ENCODE measurements at regions not wholly inside any gene's neighbourhood (a gene's known extent, or its start where the extent isn't known, plus 50 kb on each side); places are given as distances from the start of the nearest gene placed in this dataset.

DNA sequence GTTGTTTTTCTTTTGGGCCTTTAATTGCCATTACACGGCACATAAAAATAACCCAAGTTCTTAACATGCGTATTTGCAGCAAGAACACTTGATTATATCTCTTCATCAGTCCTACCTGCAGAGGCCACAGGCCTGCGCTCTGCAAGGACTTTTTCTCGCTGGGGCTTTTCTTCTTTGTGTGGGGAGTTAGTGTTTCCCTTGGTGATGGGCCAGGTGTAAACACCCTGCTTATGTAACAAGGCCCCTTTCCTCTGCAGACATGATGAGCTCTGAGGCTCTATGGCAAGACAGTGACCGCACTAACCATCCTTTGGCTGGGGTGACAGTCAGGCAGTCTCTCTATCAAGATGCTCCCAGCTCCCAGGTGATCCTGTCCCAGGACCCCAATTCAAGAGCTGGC, 97.8 kb upstream of the PCSK2 start:
- no peaks in the 10 kb centered on the region for H3K36me3 ChIP-seq (ENCODE audit: insufficient read depth, insufficient read length, low read length)
- H3K27me3 ChIP-seq (ENCODE audit: insufficient read depth, insufficient read length) = no peaks in the 10 kb centered on the region
- no peak overlapping the region for H3K9ac ChIP-seq (ENCODE audit: insufficient read length, low read depth)
- no peaks in the 10 kb centered on the region for H3K9me3 ChIP-seq (ENCODE audit: insufficient read depth, low read length)
- H3K4me3 ChIP-seq (ENCODE audit: insufficient read length, low read depth) = no peak overlapping the region
- DNase-seq (ENCODE audit: low read depth, low spot score) = no peak
- TF ChIP-seq ZNF274 (IDR thresholded peaks at IDR 0.05; ENCODE audit: low read depth, low read length) (no peak), SUZ12 (IDR thresholded peaks at IDR 0.05; ENCODE audit: extremely low read depth, insufficient read depth, insufficient read length) (no peak), YY1 (IDR thresholded peaks at IDR 0.05; ENCODE audit: insufficient read depth, insufficient read length) (no peak)
- no peaks in the 10 kb centered on the region for H3K4me1 ChIP-seq (ENCODE audit: insufficient read depth, insufficient read length)

DNA sequence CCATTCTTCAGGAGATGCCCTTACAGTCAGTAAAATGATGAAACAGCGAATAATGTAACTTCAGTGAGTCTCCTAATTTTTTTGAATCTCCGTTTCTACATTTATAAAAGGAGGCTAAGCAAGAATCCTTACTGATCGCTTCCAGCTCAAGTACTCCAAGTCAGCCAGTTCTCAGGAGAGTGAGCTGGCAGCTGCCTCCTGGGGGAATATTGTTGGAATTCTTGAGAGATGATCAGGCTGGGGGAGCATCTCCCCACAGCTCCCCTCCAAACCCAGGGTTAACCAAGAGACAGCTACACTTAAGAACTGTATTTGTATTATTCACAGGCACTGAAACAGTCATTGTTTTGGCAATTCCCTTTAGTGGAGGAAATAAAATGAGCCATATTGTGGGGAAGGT, 89.1 kb upstream of the PCSK2 start:
- H3K36me3 ChIP-seq (ENCODE audit: insufficient read depth, insufficient read length, low read length) = no peaks in the 10 kb centered on the region
- TF ChIP-seq YY1 (IDR thresholded peaks at IDR 0.05; ENCODE audit: insufficient read depth, insufficient read length) (no peak), SUZ12 (IDR thresholded peaks at IDR 0.05; ENCODE audit: extremely low read depth, insufficient read depth, insufficient read length) (no peak), ZNF274 (IDR thresholded peaks at IDR 0.05; ENCODE audit: low read depth, low read length) (no peak)
- H3K9me3 ChIP-seq (ENCODE audit: insufficient read depth, low read length) = no peaks in the 10 kb centered on the region
- H3K4me3 ChIP-seq (ENCODE audit: insufficient read length, low read depth) = no peak overlapping the region
- H3K9ac ChIP-seq (ENCODE audit: insufficient read length, low read depth) = no peak overlapping the region
- DNase-seq (ENCODE audit: low read depth, low spot score) = no peak
- H3K27me3 ChIP-seq (ENCODE audit: insufficient read depth, insufficient read length) = no peaks in the 10 kb centered on the region
- H3K4me1 ChIP-seq (ENCODE audit: insufficient read depth, insufficient read length) = no peaks in the 10 kb centered on the region

DNA sequence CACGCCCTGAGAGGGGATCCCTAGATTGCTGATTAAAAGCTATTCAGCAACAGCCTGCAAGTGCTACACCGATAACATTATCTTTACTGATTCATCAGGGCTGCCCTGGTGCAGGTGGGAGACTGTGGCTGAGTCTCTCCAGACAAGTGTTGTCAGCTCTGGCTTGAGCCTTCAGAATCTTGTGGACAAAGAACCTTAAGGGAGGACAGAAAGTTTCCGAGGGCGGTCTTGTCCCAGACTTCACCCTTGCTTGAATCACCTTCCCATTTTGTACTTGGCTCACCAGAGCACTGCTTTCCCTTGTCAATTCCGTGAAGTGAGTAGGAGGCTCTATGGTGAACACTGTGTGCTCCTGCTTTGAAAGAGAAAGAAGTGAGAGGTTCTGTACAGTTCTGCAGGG, 88.6 kb upstream of the PCSK2 start:
- H3K36me3 ChIP-seq (ENCODE audit: insufficient read depth, insufficient read length, low read length) = no peaks in the 10 kb centered on the region
- H3K9ac ChIP-seq (ENCODE audit: insufficient read length, low read depth) = no peak overlapping the region
- H3K9me3 ChIP-seq (ENCODE audit: insufficient read depth, low read length) = no peaks in the 10 kb centered on the region
- no peak for TF ChIP-seq SUZ12 (IDR thresholded peaks at IDR 0.05; ENCODE audit: extremely low read depth, insufficient read depth, insufficient read length)
- no peak for TF ChIP-seq ZNF274 (IDR thresholded peaks at IDR 0.05; ENCODE audit: low read depth, low read length)
- TF ChIP-seq YY1 (IDR thresholded peaks at IDR 0.05; ENCODE audit: insufficient read depth, insufficient read length) = no peak
- no peak overlapping the region for H3K4me3 ChIP-seq (ENCODE audit: insufficient read length, low read depth)
- H3K27me3 ChIP-seq (ENCODE audit: insufficient read depth, insufficient read length) = no peaks in the 10 kb centered on the region
- no peak for DNase-seq (ENCODE audit: low read depth, low spot score)
- no peaks in the 10 kb centered on the region for H3K4me1 ChIP-seq (ENCODE audit: insufficient read depth, insufficient read length)

DNA sequence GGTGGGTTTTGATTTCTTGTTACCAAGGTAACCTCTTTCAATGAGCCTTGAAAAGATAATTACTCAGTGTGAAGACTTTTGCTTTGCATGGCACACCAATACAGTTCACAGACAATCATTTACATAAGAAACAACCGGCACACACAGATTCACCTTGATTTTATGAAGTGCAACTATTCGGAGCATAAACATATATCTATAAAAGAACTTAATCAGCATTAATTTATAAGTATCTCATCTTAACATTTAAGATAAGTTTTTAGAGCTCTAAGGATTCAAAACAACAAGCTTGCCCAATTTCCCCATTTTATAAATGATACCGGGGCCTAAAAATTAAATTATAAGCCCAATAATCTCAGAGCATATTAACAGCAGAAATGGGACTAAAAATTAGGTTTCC, 85.9 kb upstream of the PCSK2 start:
- TF ChIP-seq YY1 (IDR thresholded peaks at IDR 0.05; ENCODE audit: insufficient read depth, insufficient read length) = no peak
- no peak for TF ChIP-seq SUZ12 (IDR thresholded peaks at IDR 0.05; ENCODE audit: extremely low read depth, insufficient read depth, insufficient read length)
- no peak for TF ChIP-seq ZNF274 (IDR thresholded peaks at IDR 0.05; ENCODE audit: low read depth, low read length)
- Histone ChIP-seq H3K4me1 (ENCODE audit: insufficient read depth, insufficient read length) (no peaks in the 10 kb centered on the region), H3K9ac (ENCODE audit: insufficient read length, low read depth) (no peak overlapping the region), H3K36me3 (ENCODE audit: insufficient read depth, insufficient read length, low read length) (no peaks in the 10 kb centered on the region), H3K27me3 (ENCODE audit: insufficient read depth, insufficient read length) (no peaks in the 10 kb centered on the region), H3K4me3 (ENCODE audit: insufficient read length, low read depth) (no peak overlapping the region), H3K9me3 (ENCODE audit: insufficient read depth, low read length) (no peaks in the 10 kb centered on the region)
- DNase-seq (ENCODE audit: low read depth, low spot score) = no peak

DNA sequence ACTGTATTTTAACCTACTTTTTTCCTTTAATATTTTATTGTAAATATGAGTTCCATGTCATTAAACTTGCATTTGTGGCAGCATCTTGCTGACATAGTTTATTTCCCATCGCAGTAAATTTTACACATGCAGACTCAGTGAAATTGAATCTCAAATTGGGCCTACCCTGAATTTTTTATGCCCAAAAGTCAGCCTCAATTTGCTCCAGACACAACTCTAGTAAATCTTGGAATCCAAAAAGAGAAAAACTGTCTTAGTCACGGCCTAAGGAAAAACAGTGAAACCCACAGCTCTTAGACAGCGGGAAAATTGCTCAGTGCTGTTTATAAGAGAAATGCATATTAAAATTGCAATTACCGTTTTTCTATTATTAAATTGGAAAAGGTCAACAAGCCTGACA, 85.3 kb upstream of the PCSK2 start:
- no peak for TF ChIP-seq SUZ12 (IDR thresholded peaks at IDR 0.05; ENCODE audit: extremely low read depth, insufficient read depth, insufficient read length)
- H3K36me3 ChIP-seq (ENCODE audit: insufficient read depth, insufficient read length, low read length) = no peaks in the 10 kb centered on the region
- DNase-seq (ENCODE audit: low read depth, low spot score) = no peak
- H3K9me3 ChIP-seq (ENCODE audit: insufficient read depth, low read length) = no peaks in the 10 kb centered on the region
- H3K4me1 ChIP-seq (ENCODE audit: insufficient read depth, insufficient read length) = no peaks in the 10 kb centered on the region
- H3K27me3 ChIP-seq (ENCODE audit: insufficient read depth, insufficient read length) = no peaks in the 10 kb centered on the region
- no peak overlapping the region for H3K4me3 ChIP-seq (ENCODE audit: insufficient read length, low read depth)
- H3K9ac ChIP-seq (ENCODE audit: insufficient read length, low read depth) = no peak overlapping the region

DNA sequence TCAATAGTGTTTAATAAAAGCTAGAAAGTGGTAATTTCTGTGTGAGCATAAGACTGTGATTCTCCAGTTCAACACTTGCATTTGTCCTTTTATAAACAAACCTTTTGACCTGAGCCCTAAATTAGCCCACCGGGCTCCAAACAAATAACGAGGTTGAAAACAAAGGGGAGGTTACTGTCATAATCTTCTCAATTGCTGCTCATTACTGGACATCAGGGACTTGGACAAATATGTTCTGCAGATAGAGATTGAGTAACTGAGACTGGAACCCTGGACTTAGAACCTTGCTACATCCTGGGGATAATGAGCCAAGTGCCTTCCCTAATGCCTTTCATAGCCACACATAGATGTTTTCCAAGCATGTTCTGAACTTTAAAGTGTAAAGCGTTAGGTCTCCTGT, 84.2 kb upstream of the PCSK2 start:
- no peaks in the 10 kb centered on the region for H3K4me1 ChIP-seq (ENCODE audit: insufficient read depth, insufficient read length)
- no peak overlapping the region for H3K4me3 ChIP-seq (ENCODE audit: insufficient read length, low read depth)
- H3K9me3 ChIP-seq (ENCODE audit: insufficient read depth, low read length) = no peaks in the 10 kb centered on the region
- no peaks in the 10 kb centered on the region for H3K27me3 ChIP-seq (ENCODE audit: insufficient read depth, insufficient read length)
- H3K36me3 ChIP-seq (ENCODE audit: insufficient read depth, insufficient read length, low read length) = no peaks in the 10 kb centered on the region
- no peak overlapping the region for H3K9ac ChIP-seq (ENCODE audit: insufficient read length, low read depth)
- TF ChIP-seq SUZ12 (IDR thresholded peaks at IDR 0.05; ENCODE audit: extremely low read depth, insufficient read depth, insufficient read length) (no peak), ZNF274 (IDR thresholded peaks at IDR 0.05; ENCODE audit: low read depth, low read length) (no peak), YY1 (IDR thresholded peaks at IDR 0.05; ENCODE audit: insufficient read depth, insufficient read length) (no peak)
- DNase-seq (ENCODE audit: low read depth, low spot score) = no peak

DNA sequence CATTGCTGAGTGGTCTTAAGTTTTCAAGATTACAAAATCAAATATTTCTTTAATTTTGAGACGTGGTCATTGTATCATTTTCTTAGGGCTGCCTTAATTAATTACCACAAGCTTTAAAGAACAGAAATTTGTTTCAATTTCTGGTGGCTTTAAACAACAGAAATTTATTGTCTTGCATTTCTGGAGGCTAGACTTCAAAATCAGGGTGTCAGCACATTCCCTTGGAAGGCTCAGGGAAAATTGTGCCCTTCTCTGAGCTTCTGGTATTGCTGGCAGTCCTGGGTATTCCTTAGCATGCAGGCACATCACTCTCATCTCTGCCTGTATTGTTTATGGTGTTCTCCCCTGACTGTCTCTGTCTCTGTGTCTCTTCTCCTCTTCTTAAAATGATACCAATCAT, 76.0 kb upstream of the PCSK2 start:
- Histone ChIP-seq H3K36me3 (ENCODE audit: insufficient read depth, insufficient read length, low read length) (no peaks in the 10 kb centered on the region), H3K9me3 (ENCODE audit: insufficient read depth, low read length) (no peaks in the 10 kb centered on the region), H3K4me1 (ENCODE audit: insufficient read depth, insufficient read length) (no peaks in the 10 kb centered on the region), H3K27me3 (ENCODE audit: insufficient read depth, insufficient read length) (no peaks in the 10 kb centered on the region), H3K9ac (ENCODE audit: insufficient read length, low read depth) (no peak overlapping the region), H3K4me3 (ENCODE audit: insufficient read length, low read depth) (no peak overlapping the region)
- DNase-seq (ENCODE audit: low read depth, low spot score) = no peak
- no peak for TF ChIP-seq ZNF274 (IDR thresholded peaks at IDR 0.05; ENCODE audit: low read depth, low read length)
- TF ChIP-seq SUZ12 (IDR thresholded peaks at IDR 0.05; ENCODE audit: extremely low read depth, insufficient read depth, insufficient read length) = no peak
- TF ChIP-seq YY1 (IDR thresholded peaks at IDR 0.05; ENCODE audit: insufficient read depth, insufficient read length) = no peak

DNA sequence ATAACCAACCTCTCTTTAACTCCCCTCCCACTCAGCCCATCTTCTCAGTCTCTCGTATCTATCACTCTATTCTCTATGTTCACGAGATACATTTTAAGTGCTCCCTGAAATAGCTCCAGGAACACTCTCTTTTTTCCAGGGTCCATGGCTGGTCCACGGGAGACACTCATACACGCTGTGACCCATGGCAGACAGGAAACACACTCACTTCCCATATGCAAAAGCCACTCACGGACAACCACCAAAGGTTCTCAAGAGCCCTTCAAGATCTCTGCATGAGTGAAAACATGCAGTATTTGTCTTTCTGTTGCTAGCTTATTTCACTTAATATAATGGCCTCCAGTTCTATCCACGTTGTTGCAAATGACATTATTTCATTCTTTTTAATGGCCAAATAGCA, 71.4 kb upstream of the PCSK2 start:
- TF ChIP-seq YY1 (IDR thresholded peaks at IDR 0.05; ENCODE audit: insufficient read depth, insufficient read length) = no peak
- TF ChIP-seq SUZ12 (IDR thresholded peaks at IDR 0.05; ENCODE audit: extremely low read depth, insufficient read depth, insufficient read length) = no peak
- H3K4me3 ChIP-seq (ENCODE audit: insufficient read length, low read depth) = no peak overlapping the region
- no peaks in the 10 kb centered on the region for H3K4me1 ChIP-seq (ENCODE audit: insufficient read depth, insufficient read length)
- H3K27me3 ChIP-seq (ENCODE audit: insufficient read depth, insufficient read length) = no peaks in the 10 kb centered on the region
- no peak overlapping the region for H3K9ac ChIP-seq (ENCODE audit: insufficient read length, low read depth)
- no peaks in the 10 kb centered on the region for H3K9me3 ChIP-seq (ENCODE audit: insufficient read depth, low read length)
- no peaks in the 10 kb centered on the region for H3K36me3 ChIP-seq (ENCODE audit: insufficient read depth, insufficient read length, low read length)
- DNase-seq (ENCODE audit: low read depth, low spot score) = no peak
